GM21723 (cell line): ENCODE measurements at regions not wholly inside any gene's neighbourhood (a gene's known extent, or its start where the extent isn't known, plus 50 kb on each side); places are given as distances from the start of the nearest gene placed in this dataset.

Source experiments
- ATAC-seq: cut with Tn5 transposase; IDR thresholded peaks from one replicate; pipeline ENCODE4 v1.9.1; 2021; ENCODE audit warnings: mild to moderate bottlenecking, moderate library complexity; ENCODE audit not compliant: unreplicated experiment

DNA sequence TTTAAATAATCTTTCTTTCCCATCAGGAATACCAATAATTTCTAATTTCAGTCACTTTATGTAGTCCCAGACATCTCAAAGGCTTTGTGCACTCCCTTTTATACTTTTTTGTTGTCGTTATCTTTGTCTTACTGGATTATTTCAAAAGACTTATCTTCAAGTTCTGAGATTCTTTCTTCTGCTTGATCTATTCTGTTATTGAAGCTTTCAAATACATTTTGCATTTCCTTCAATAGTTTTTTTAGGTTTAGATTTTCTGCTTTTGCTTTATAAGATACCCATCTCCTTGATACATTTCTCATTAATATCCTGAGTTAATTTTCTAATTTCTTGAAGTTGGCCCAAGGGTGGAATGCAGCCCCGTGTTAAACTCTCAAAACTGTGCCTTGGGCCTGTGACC lies 432.4 kb downstream of the RIT2 start:
- no peak for ATAC-seq

DNA sequence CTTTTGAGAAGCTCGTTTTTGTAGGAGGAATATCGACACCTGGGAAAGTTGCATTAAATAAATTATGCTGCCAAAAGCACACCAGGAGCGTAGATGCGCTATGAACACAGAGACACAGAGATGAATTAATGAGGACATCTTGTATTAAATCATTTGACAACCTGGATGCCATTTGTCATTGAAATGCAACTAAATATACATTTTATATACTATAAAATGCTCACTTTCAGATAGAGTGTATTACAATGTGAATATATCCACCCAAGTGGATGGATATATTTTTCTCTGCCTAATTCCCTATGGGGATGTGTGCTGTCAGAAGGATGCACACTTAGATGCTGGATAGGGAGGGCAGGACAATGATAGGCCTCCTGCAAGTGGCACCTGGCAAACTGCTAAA lies 426.2 kb downstream of the RIT2 start:
- no peak for ATAC-seq
